ENCODE measurements at regions not wholly inside any gene's neighbourhood (a gene's known extent, or its start where the extent isn't known, plus 50 kb on each side); places are given as distances from the start of the nearest gene placed in this dataset.
A peak's percentile ranks its signal among the peaks of the same experiment; 100 is the strongest.

GRCh38 chr6:140459209-140459608 is 1084.8 kb upstream of the CITED2 start:
- Histone ChIP-seq H3K9ac (ENCODE audit: low read length) (no peak overlapping the region), H3K27ac (ENCODE audit: low read depth, low read length) (no peak overlapping the region), H3K4me1 (ENCODE audit: insufficient read depth, low read length) (peaks cover 10% of the 10 kb centered on the region), H4K20me1 (ENCODE audit: insufficient read depth, low read length) (no peaks in the 10 kb centered on the region), H3K79me2 (ENCODE audit: insufficient read depth, low read length) (no peaks in the 10 kb centered on the region), H3K4me3 (ENCODE audit: insufficient read depth, low read depth, low read length) (no peak overlapping the region), H3K27me3 (ENCODE audit: insufficient read depth, low read length) (no peaks in the 10 kb centered on the region), H3K4me2 (ENCODE audit: low read length) (no peak overlapping the region), H2AFZ (ENCODE audit: low read depth, low read length) (no peak overlapping the region), H3K36me3 (ENCODE audit: insufficient read depth, low read length) (no peaks in the 10 kb centered on the region), H3K9me3 (ENCODE audit: insufficient read depth, low read depth, low read length) (no peaks in the 10 kb centered on the region)
- FAIRE-seq (no peak), DNase-seq (ENCODE audit: low read depth) (no peak)
- Mint-ChIP-seq H3K27me3 (ENCODE audit: low read depth, unreplicated experiment) (no peaks in the 10 kb centered on the region), H3K4me3 (ENCODE audit: unreplicated experiment) (no peak overlapping the region), H3K4me1 (ENCODE audit: low read depth, unreplicated experiment) (peaks cover 4% of the 10 kb centered on the region), H3K27ac (ENCODE audit: unreplicated experiment) (no peak overlapping the region), H3K36me3 (ENCODE audit: low read depth, unreplicated experiment) (no peaks in the 10 kb centered on the region), H3K9me3 (ENCODE audit: unreplicated experiment) (peaks cover 2% of the 10 kb centered on the region)
- TF ChIP-seq EZH2 (IDR thresholded peaks at IDR 0.05; ENCODE audit: insufficient read depth, low read length), result no peak
- TF ChIP-seq CTCF (IDR thresholded peaks at IDR 0.05; ENCODE audit: insufficient read depth, low read depth, low read length), result no peak

- no peaks in the 10 kb centered on the region for H3K9me3 Mint-ChIP-seq (ENCODE audit: unreplicated experiment)
- no peak for DNase-seq (ENCODE audit: low read depth)
Observed at GRCh38 chr6:140446241-140446640, 1071.8 kb upstream of the CITED2 start.

More at GRCh38 chr6:140446241-140446640, 1071.8 kb upstream of the CITED2 start:
- Histone ChIP-seq H3K79me2 (ENCODE audit: insufficient read depth, low read length) (no peaks in the 10 kb centered on the region), H3K4me3 (ENCODE audit: insufficient read depth, low read depth, low read length) (no peak overlapping the region), H3K4me2 (ENCODE audit: low read length) (peak overlapping the region; percentile 59), H3K36me3 (ENCODE audit: insufficient read depth, low read length) (no peaks in the 10 kb centered on the region), H3K27me3 (ENCODE audit: insufficient read depth, low read length) (no peaks in the 10 kb centered on the region), H3K27ac (ENCODE audit: low read depth, low read length) (no peak overlapping the region), H4K20me1 (ENCODE audit: insufficient read depth, low read length) (no peaks in the 10 kb centered on the region), H2AFZ (ENCODE audit: low read depth, low read length) (no peak overlapping the region), H3K9ac (ENCODE audit: low read length) (no peak overlapping the region), H3K4me1 (ENCODE audit: insufficient read depth, low read length) (peaks cover 11% of the 10 kb centered on the region), H3K9me3 (ENCODE audit: insufficient read depth, low read depth, low read length) (no peaks in the 10 kb centered on the region)
- no peak for TF ChIP-seq CTCF (IDR thresholded peaks at IDR 0.05; ENCODE audit: insufficient read depth, low read depth, low read length)
- TF ChIP-seq EZH2 (IDR thresholded peaks at IDR 0.05; ENCODE audit: insufficient read depth, low read length), result no peak
- Mint-ChIP-seq H3K27ac (ENCODE audit: unreplicated experiment) (no peak overlapping the region), H3K27me3 (ENCODE audit: low read depth, unreplicated experiment) (no peaks in the 10 kb centered on the region), H3K4me3 (ENCODE audit: unreplicated experiment) (no peak overlapping the region), H3K4me1 (ENCODE audit: low read depth, unreplicated experiment) (peaks cover 7% of the 10 kb centered on the region), H3K36me3 (ENCODE audit: low read depth, unreplicated experiment) (no peaks in the 10 kb centered on the region)
- peak; percentile 69 for FAIRE-seq
